SHP77 treated with DMSO at 0.1 percent for 48 hours (cell line): ENCODE measurements at regions not wholly inside any gene's neighbourhood (a gene's known extent, or its start where the extent isn't known, plus 50 kb on each side); places are given as distances from the start of the nearest gene placed in this dataset.
"Not testable (repeated sequence)": the region's sequence is repeated elsewhere in the genome, so short reads cannot be mapped to it uniquely, and the experiment has no call there.

Source experiments
- DNase-seq: peaks from one replicate; lab custom pipeline; 2025; lab: John Stamatoyannopoulos, UW

DNA sequence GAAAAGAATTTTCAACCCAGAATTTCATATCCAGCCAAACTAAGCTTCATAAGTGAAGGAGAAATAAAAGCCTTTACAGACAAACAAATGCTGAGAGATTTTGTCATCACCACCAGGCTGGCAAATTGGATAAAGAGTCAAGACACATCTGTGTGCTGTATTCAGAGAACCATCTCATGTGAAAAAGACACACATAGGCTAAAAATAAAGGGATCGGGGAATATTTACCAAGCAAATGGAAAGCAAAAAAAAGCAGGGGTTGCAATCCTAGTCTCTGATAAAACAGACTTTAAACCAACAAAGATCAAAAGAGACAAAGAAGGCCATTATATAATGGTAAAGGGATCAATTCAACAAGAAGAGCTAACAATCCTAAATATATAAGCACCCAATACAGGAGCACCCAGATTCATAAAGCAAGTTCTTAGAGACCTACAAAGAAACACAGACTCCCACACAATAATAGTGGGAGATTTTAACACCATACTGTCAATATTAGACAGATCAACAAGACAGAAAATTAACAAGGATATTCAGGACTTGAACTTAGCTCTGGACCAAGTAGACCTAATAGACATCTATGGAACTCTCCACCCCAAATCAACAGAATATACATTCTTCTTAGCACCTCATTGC, 55.9 kb upstream of the ACSM6 start:
- not testable (repeated sequence) for DNase-seq

- no peak for DNase-seq
Observed at GRCh38 chr10:95134490-95134889, 59.5 kb upstream of the ACSM6 start.

GRCh38 chr10:95133997-95134396, 60.0 kb upstream of the ACSM6 start:
- DNase-seq, result no peak

DNA sequence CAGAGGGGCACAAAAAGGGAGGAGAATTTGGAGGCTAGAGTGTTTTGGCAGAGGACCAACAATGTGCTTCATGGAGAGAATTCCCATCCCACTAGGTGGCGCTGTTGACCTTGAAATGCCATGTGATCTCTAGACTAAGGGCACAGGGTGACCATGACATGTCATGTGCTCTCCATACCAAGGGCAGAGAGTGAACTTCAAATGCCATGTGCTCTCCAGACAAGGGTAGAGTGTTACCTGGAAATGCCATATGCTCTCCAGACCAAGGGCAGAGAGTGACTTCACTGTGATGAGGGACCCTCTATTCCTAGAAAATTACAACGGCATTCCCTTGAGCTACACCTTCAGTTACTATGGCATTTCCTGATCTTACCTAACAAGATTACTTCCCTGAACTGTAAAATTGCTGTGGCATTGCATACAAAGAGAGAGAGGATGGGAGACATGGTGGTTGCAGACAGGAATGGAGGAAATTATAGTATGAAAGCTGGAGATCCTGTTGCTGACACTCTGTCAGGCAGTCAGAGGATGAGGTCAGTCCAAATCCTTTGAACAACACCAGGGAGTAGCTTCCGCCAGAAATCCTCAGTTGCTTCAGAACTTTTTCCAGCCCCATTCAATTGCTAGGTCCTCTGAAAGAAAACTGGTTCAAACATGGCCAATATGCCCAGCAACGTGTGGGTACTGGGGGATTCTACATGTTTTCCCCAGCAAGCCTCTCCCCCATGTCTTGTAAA, 60.9 kb upstream of the ACSM6 start:
- DNase-seq, result peak; percentile 61

GRCh38 chr10:95130429-95130828, 61.1 kb upstream of the CYP2C8 start:
- DNase-seq, result not testable (repeated sequence)

DNA sequence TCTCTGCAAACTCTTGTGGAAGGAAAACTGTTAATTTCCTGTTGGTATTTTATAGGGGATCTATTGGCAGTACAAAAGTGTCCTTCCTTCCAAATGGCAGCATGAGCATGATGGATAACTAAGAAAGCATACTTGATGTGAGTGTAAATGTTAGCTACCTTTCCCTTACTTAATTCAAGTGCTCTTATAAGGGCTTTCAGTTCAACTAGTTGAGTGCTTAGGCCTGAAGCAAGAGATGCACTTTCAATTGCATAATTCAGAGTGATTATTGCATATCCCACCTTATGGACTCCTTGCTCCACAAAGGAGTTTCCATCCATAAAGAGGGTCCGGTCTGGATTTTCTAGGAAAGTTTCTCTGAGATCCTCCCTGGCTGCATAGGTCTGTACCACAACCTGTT, 56.3 kb upstream of the CYP2C8 start:
- DNase-seq, result no peak

- DNase-seq, result no peak
Observed at GRCh38 chr10:95122736-95123135, 53.4 kb upstream of the CYP2C8 start.

- DNase-seq, result peak; percentile 1
Observed at GRCh38 chr10:95121904-95122303, 52.6 kb upstream of the CYP2C8 start.
